22Rv1 (cell line): ENCODE measurements at regions not wholly inside any gene's neighbourhood (a gene's known extent, or its start where the extent isn't known, plus 50 kb on each side); places are given as distances from the start of the nearest gene placed in this dataset.

ENCODE experiments used
- CTCF ChIP-seq: fragments of 450-650 bp; IDR thresholded peaks from 2 replicates; pipeline ENCODE4 v1.5.1; 2017; ENCODE audit warnings: mild to moderate bottlenecking
- ZFX ChIP-seq: fragments of 450-650 bp; IDR thresholded peaks from 2 replicates; pipeline ENCODE4 v1.6.1; 2017; ENCODE audit warnings: antibody characterized with exemption, borderline replicate concordance

- no peak for TF ChIP-seq CTCF
- TF ChIP-seq ZFX, result no peak
Observed at GRCh38 chr16:86363836-86364618, 146.3 kb upstream of the FOXF1 start.
